Smooth muscle cell (in vitro differentiated cells): ENCODE measurements at regions not wholly inside any gene's neighbourhood (a gene's known extent, or its start where the extent isn't known, plus 50 kb on each side); places are given as distances from the start of the nearest gene placed in this dataset.

Experiments
- DNase-seq: peaks from one replicate; lab custom pipeline; 2025; ENCODE audit not compliant: unreplicated experiment; lab: John Stamatoyannopoulos, UW
- H2AFZ ChIP-seq: fragments of 200-600 bp; sonication (generic); 2 replicates; pipeline ENCODE4 v1.6.0; 2016; ENCODE audit warnings: antibody characterized with exemption, low read depth, mild to moderate bottlenecking
- H3F3A ChIP-seq: fragments of 200-600 bp; sonication (generic); 2 replicates; pipeline ENCODE4 v1.6.0; 2017; ENCODE audit warnings: antibody characterized with exemption, low read depth
- H3K27ac ChIP-seq: fragments of 200-600 bp; sonication (generic); 2 replicates; pipeline ENCODE4 v1.5.1; 2016; ENCODE audit warnings: low read depth, mild to moderate bottlenecking
- H3K27me3 ChIP-seq: fragments of 200-600 bp; sonication (generic); 2 replicates; pipeline ENCODE4 v1.6.1; 2016; ENCODE audit warnings: low read depth, mild to moderate bottlenecking
- H3K36me3 ChIP-seq: fragments of 200-600 bp; sonication (generic); 2 replicates; pipeline ENCODE4 v1.5.1; 2016; ENCODE audit warnings: low read depth
- H3K4me1 ChIP-seq: fragments of 200-600 bp; sonication (generic); 2 replicates; pipeline ENCODE4 v1.5.1; 2016; ENCODE audit warnings: low read depth
- H3K4me2 ChIP-seq: fragments of 200-600 bp; sonication (generic); 2 replicates; pipeline ENCODE4 v1.6.0; 2016; ENCODE audit warnings: mild to moderate bottlenecking
- H3K4me3 ChIP-seq: fragments of 200-600 bp; sonication (generic); 2 replicates; pipeline ENCODE4 v1.5.1; 2016; ENCODE audit warnings: mild to moderate bottlenecking
- H3K79me2 ChIP-seq: fragments of 200-600 bp; sonication (generic); 2 replicates; pipeline ENCODE4 v1.6.0; 2016; ENCODE audit warnings: low read depth, mild to moderate bottlenecking
- H3K9ac ChIP-seq: fragments of 200-600 bp; sonication (generic); 2 replicates; pipeline ENCODE4 v1.6.0; 2016; ENCODE audit warnings: low read depth
- H3K9me3 ChIP-seq: fragments of 200-600 bp; sonication (generic); replicated peaks from 2 replicates; pipeline ENCODE4 v1.5.1; 2016; ENCODE audit warnings: low read depth
- H4K20me1 ChIP-seq: fragments of 200-600 bp; sonication (generic); 2 replicates; pipeline ENCODE4 v1.6.0; 2016; ENCODE audit warnings: low read depth
- CTCF ChIP-seq: fragments of 200-600 bp; sonication (generic); IDR thresholded peaks from 2 replicates; pipeline ENCODE4 v1.5.1; 2017; ENCODE audit warnings: borderline replicate concordance, mild to moderate bottlenecking, antibody characterized with exemption; ENCODE audit not compliant: insufficient read depth, poor library complexity, severe bottlenecking
- WGBS: methylation state at CpG from one replicate; pipeline ENCODE4 v1.1.7; 2016; ENCODE audit warnings: low lambda C conversion rate; 5-methylcytosine and 5-hydroxymethylcytosine counted together

- WGBS = 94% methylated on average over 15 of the region's 15 CpGs
- H3K4me1 ChIP-seq = no peaks in the 10 kb centered on the region
- no peak for TF ChIP-seq CTCF
Measured at GRCh38 chr7:3174515-3175284, 126.4 kb upstream of the SDK1 start.

GRCh38 chr7:3175285-3175902, 125.7 kb upstream of the SDK1 start:
- no peaks in the 10 kb centered on the region for H3K36me3 ChIP-seq
- 92% methylated on average over 9 of the region's 9 CpGs for WGBS
- no peaks in the 10 kb centered on the region for H3K79me2 ChIP-seq
- H3K27me3 ChIP-seq = no peaks in the 10 kb centered on the region
- H3K9ac ChIP-seq = no peak overlapping the region
- H3F3A ChIP-seq = no peaks in the 10 kb centered on the region
- H3K4me3 ChIP-seq = no peak overlapping the region
- H3K27ac ChIP-seq = no peak overlapping the region
- no peaks in the 10 kb centered on the region for H3K9me3 ChIP-seq
- no peak overlapping the region for H2AFZ ChIP-seq
- H3K4me1 ChIP-seq = no peaks in the 10 kb centered on the region
- H4K20me1 ChIP-seq = no peaks in the 10 kb centered on the region
- no peak for DNase-seq
- TF ChIP-seq CTCF = no peak
- H3K4me2 ChIP-seq = no peak overlapping the region

More at GRCh38 chr7:3174515-3175284, 126.4 kb upstream of the SDK1 start:
- no peaks in the 10 kb centered on the region for H3K9me3 ChIP-seq
- DNase-seq = no peak
- no peak overlapping the region for H2AFZ ChIP-seq
- H4K20me1 ChIP-seq = no peaks in the 10 kb centered on the region
- no peak overlapping the region for H3K4me3 ChIP-seq
- H3F3A ChIP-seq = no peaks in the 10 kb centered on the region
- no peak overlapping the region for H3K9ac ChIP-seq
- no peaks in the 10 kb centered on the region for H3K79me2 ChIP-seq
- no peak overlapping the region for H3K4me2 ChIP-seq
- no peak overlapping the region for H3K27ac ChIP-seq
- H3K27me3 ChIP-seq = no peaks in the 10 kb centered on the region
- no peaks in the 10 kb centered on the region for H3K36me3 ChIP-seq

- no peak for DNase-seq
- Histone ChIP-seq H3F3A (no peaks in the 10 kb centered on the region), H3K4me2 (no peak overlapping the region), H3K36me3 (no peaks in the 10 kb centered on the region), H2AFZ (no peak overlapping the region), H4K20me1 (no peaks in the 10 kb centered on the region), H3K79me2 (no peaks in the 10 kb centered on the region), H3K9me3 (no peaks in the 10 kb centered on the region), H3K4me3 (no peak overlapping the region), H3K9ac (no peak overlapping the region), H3K27me3 (no peaks in the 10 kb centered on the region), H3K4me1 (no peaks in the 10 kb centered on the region), H3K27ac (no peak overlapping the region)
- TF ChIP-seq CTCF = no peak
- 76% methylated on average over 10 of the region's 10 CpGs for WGBS
Measured at GRCh38 chr7:3176112-3177000, 124.7 kb upstream of the SDK1 start.
